ENCODE measurements at regions not wholly inside any gene's neighbourhood (a gene's known extent, or its start where the extent isn't known, plus 50 kb on each side); places are given as distances from the start of the nearest gene placed in this dataset.

GRCh38 chr18:22778996-22779395, 154.1 kb upstream of the RBBP8 start:
- Histone ChIP-seq H3K36me3 (no peaks in the 10 kb centered on the region), H3K4me3 (no peak overlapping the region), H3K27ac (no peak overlapping the region), H3K27me3 (peaks cover 6% of the 10 kb centered on the region), H3K4me1 (peaks cover 7% of the 10 kb centered on the region), H3K9me3 (no peaks in the 10 kb centered on the region)
- TF ChIP-seq POLR2A (IDR thresholded peaks at IDR 0.05) (no peak), POLR2AphosphoS5 (IDR thresholded peaks at IDR 0.05) (no peak), EP300 (IDR thresholded peaks at IDR 0.05) (no peak)
- TF ChIP-seq, protein P1, sequence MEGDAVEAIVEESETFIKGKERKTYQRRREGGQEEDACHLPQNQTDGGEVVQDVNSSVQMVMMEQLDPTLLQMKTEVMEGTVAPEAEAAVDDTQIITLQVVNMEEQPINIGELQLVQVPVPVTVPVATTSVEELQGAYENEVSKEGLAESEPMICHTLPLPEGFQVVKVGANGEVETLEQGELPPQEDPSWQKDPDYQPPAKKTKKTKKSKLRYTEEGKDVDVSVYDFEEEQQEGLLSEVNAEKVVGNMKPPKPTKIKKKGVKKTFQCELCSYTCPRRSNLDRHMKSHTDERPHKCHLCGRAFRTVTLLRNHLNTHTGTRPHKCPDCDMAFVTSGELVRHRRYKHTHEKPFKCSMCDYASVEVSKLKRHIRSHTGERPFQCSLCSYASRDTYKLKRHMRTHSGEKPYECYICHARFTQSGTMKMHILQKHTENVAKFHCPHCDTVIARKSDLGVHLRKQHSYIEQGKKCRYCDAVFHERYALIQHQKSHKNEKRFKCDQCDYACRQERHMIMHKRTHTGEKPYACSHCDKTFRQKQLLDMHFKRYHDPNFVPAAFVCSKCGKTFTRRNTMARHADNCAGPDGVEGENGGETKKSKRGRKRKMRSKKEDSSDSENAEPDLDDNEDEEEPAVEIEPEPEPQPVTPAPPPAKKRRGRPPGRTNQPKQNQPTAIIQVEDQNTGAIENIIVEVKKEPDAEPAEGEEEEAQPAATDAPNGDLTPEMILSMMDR (IDR thresholded peaks at IDR 0.05): no peak
- 71% methylated on average over 1 of the region's 1 CpG for WGBS
- no peak for DNase-seq (ENCODE audit: low spot score in 2 of 2)

- Histone ChIP-seq H3K36me3 (no peaks in the 10 kb centered on the region), H3K9me3 (no peaks in the 10 kb centered on the region), H3K4me3 (no peak overlapping the region), H3K4me1 (no peaks in the 10 kb centered on the region), H3K27ac (no peak overlapping the region), H3K27me3 (peaks cover 7% of the 10 kb centered on the region)
- DNase-seq (ENCODE audit: low spot score in 2 of 2): no peak
- TF ChIP-seq, protein P1 (IDR thresholded peaks at IDR 0.05): no peak
- TF ChIP-seq POLR2AphosphoS5 (IDR thresholded peaks at IDR 0.05): no peak
- TF ChIP-seq POLR2A (IDR thresholded peaks at IDR 0.05): no peak
- no peak for TF ChIP-seq EP300 (IDR thresholded peaks at IDR 0.05)
- WGBS: 92% methylated on average over 3 of the region's 3 CpGs
These were observed 149.9 kb upstream of the RBBP8 start for GRCh38 chr18:22783245-22783644.

DNA sequence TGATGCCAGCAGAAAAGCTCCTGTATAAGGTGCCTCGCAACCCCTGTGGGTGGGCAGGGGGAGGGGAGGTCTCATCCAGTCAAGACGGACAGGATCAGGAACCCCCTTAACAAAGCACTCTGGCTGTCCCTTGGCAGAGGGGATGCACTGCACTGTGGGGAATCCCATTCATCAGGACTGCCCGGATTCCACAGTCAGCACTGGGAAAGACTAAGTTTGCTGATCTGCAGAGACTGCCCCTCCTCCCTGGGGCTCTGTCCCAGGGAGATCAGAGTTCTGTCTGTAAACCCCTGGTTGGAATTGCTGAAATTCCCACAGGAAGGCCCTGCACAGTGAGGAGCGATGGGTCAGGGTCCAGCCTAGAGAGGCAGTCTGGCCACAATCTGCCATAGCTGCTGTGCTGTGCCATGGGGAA, 149.5 kb upstream of the RBBP8 start:
- no peaks in the 10 kb centered on the region for H3K4me1 ChIP-seq
- H3K27ac ChIP-seq: no peak overlapping the region
- H3K9me3 ChIP-seq: no peaks in the 10 kb centered on the region
- DNase-seq (ENCODE audit: low spot score in 2 of 2): no peak
- H3K4me3 ChIP-seq: no peak overlapping the region
- 89% methylated on average over 3 of the region's 4 CpGs for WGBS
- TF ChIP-seq POLR2AphosphoS5 (IDR thresholded peaks at IDR 0.05) (no peak), POLR2A (IDR thresholded peaks at IDR 0.05) (no peak), EP300 (IDR thresholded peaks at IDR 0.05) (no peak)
- TF ChIP-seq, protein P1 (IDR thresholded peaks at IDR 0.05): no peak
- no peaks in the 10 kb centered on the region for H3K36me3 ChIP-seq
- peaks cover 7% of the 10 kb centered on the region for H3K27me3 ChIP-seq

DNA sequence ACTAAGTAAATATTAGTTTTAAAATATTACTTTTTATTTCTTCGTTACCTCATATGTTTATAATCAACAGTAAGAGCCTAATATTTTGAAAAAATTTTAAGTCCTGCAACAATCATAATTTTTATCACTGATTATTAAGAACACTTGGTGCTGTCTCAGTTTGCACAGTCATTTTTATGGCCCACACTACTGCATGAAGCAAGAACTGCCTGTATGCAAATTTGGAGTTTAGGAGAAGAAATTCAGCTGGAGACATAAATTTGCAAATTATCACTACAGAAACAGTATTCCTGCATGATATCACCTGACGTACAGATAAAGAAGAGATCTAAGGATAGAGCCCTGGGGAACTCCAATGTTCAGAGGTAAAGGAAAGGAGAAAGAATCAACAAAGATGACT, 144.1 kb upstream of the RBBP8 start:
- no peaks in the 10 kb centered on the region for H3K9me3 ChIP-seq
- H3K27ac ChIP-seq: no peak overlapping the region
- DNase-seq (ENCODE audit: low spot score in 2 of 2): no peak
- WGBS: 52% methylated on average over 2 of the region's 2 CpGs
- H3K27me3 ChIP-seq: peaks cover under 1% of the 10 kb centered on the region
- no peaks in the 10 kb centered on the region for H3K36me3 ChIP-seq
- TF ChIP-seq, protein P1 (IDR thresholded peaks at IDR 0.05): no peak
- no peak for TF ChIP-seq POLR2AphosphoS5 (IDR thresholded peaks at IDR 0.05)
- TF ChIP-seq POLR2A (IDR thresholded peaks at IDR 0.05): no peak
- no peak for TF ChIP-seq EP300 (IDR thresholded peaks at IDR 0.05)
- no peaks in the 10 kb centered on the region for H3K4me1 ChIP-seq
- H3K4me3 ChIP-seq: no peak overlapping the region

DNA sequence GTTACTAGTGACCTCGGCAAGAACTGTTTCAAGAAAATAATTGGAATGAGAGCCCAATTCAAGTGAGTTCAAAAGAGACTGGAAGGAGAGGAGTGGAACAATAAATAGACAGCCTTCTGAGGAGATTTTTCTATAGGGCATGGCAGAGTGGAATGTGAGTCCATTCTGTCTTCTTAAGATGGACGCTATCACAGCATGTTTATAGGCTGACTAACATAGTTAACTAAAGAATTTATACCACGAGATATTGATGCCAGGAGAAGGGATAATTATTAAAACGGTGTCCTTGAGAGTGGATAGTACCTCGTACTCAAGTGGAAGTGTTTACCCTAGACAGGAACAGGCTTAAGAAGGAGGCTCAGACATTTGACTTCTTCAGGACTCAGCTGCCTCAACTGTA, 143.5 kb upstream of the RBBP8 start:
- WGBS: 81% methylated on average over 5 of the region's 5 CpGs
- Histone ChIP-seq H3K27ac (no peak overlapping the region), H3K27me3 (no peaks in the 10 kb centered on the region), H3K4me3 (no peak overlapping the region), H3K36me3 (no peaks in the 10 kb centered on the region), H3K4me1 (no peaks in the 10 kb centered on the region), H3K9me3 (no peaks in the 10 kb centered on the region)
- TF ChIP-seq EP300 (IDR thresholded peaks at IDR 0.05) (no peak), POLR2AphosphoS5 (IDR thresholded peaks at IDR 0.05) (no peak), POLR2A (IDR thresholded peaks at IDR 0.05) (no peak)
- TF ChIP-seq, protein P1 (IDR thresholded peaks at IDR 0.05): no peak
- DNase-seq (ENCODE audit: low spot score in 2 of 2): no peak

Data from suprapubic skin (tissue), 4 donors.